H9 (cell line): ENCODE measurements at regions not wholly inside any gene's neighbourhood (a gene's known extent, or its start where the extent isn't known, plus 50 kb on each side); places are given as distances from the start of the nearest gene placed in this dataset.
"Not testable (repeated sequence)": the region's sequence is repeated elsewhere in the genome, so short reads cannot be mapped to it uniquely, and the experiment has no call there.

Source experiments
- DNase-seq: peaks from one replicate; pipeline ENCODE4 v3.0.0-alpha.2; 2017
- H2AFZ ChIP-seq: one replicate; pipeline ENCODE4 v1.6.1; 2013; ENCODE audit warnings: mild to moderate bottlenecking, low read length, control low read depth, moderate library complexity
- H2AK5ac ChIP-seq: 2 replicates; pipeline ENCODE4 v1.6.1; 2013; ENCODE audit warnings: low read length, control low read depth, mixed read lengths; ENCODE audit not compliant: insufficient read length
- H2BK120ac ChIP-seq: one replicate; pipeline ENCODE4 v1.6.1; 2013; ENCODE audit warnings: low read depth, mild to moderate bottlenecking, low read length, control low read depth, inconsistent platforms; ENCODE audit not compliant: poor library complexity, severe bottlenecking
- H2BK12ac ChIP-seq: 2 replicates; pipeline ENCODE4 v1.6.1; 2013; ENCODE audit warnings: low read length, control low read depth, mixed read lengths, low read depth; ENCODE audit not compliant: insufficient read length
- H2BK15ac ChIP-seq: 2 replicates; pipeline ENCODE4 v1.6.1; 2013; ENCODE audit warnings: low read depth, low read length, control low read depth
- H2BK20ac ChIP-seq: one replicate; pipeline ENCODE4 v1.6.1; 2013; ENCODE audit warnings: low read depth, mild to moderate bottlenecking, low read length, control low read depth, inconsistent platforms; ENCODE audit not compliant: poor library complexity, severe bottlenecking
- H2BK5ac ChIP-seq: 2 replicates; pipeline ENCODE4 v1.6.1; 2013; ENCODE audit warnings: low read length, control low read depth, mixed read lengths; ENCODE audit not compliant: insufficient read length
- H3K14ac ChIP-seq: 2 replicates; pipeline ENCODE4 v1.6.1; 2013; ENCODE audit warnings: low read length, control low read depth; ENCODE audit not compliant: insufficient read depth
- H3K18ac ChIP-seq: 2 replicates; pipeline ENCODE4 v1.6.1; 2013; ENCODE audit warnings: low read depth, mild to moderate bottlenecking, mixed read lengths, low read length, control low read depth; ENCODE audit not compliant: insufficient read length
- H3K23ac ChIP-seq: 2 replicates; pipeline ENCODE4 v1.6.1; 2013; ENCODE audit warnings: low read length, control low read depth, mixed read lengths, low read depth; ENCODE audit not compliant: insufficient read length
- H3K23me2 ChIP-seq: 2 replicates; pipeline ENCODE4 v1.6.1; 2013; ENCODE audit warnings: low read depth, mild to moderate bottlenecking, mixed read lengths, low read length, control low read depth; ENCODE audit not compliant: insufficient read length, poor library complexity, severe bottlenecking
- H3K27ac ChIP-seq: 2 replicates; pipeline ENCODE4 v1.5.1; 2013; ENCODE audit warnings: low read length, control low read depth, mixed read lengths, low read depth; ENCODE audit not compliant: insufficient read length
- H3K27me3 ChIP-seq: 2 replicates; pipeline ENCODE4 v1.6.1; 2013; ENCODE audit warnings: low read length, control low read depth, inconsistent platforms; ENCODE audit not compliant: insufficient read depth
- H3K4ac ChIP-seq: 2 replicates; pipeline ENCODE4 v1.6.1; 2013; ENCODE audit warnings: low read depth, mild to moderate bottlenecking, control low read depth, inconsistent platforms, low read length, moderate library complexity
- H3K4me1 ChIP-seq: 2 replicates; pipeline ENCODE4 v1.6.1; 2013; ENCODE audit warnings: low read length, control low read depth, inconsistent platforms; ENCODE audit not compliant: insufficient read depth
- H3K4me2 ChIP-seq: 2 replicates; pipeline ENCODE4 v1.6.1; 2013; ENCODE audit warnings: low read length, control low read depth, mixed read lengths; ENCODE audit not compliant: insufficient read length, insufficient read depth
- H3K56ac ChIP-seq: 2 replicates; pipeline ENCODE4 v1.6.1; 2013; ENCODE audit warnings: low read depth, mild to moderate bottlenecking, mixed read lengths, low read length, control low read depth; ENCODE audit not compliant: insufficient read length
- H3K79me1 ChIP-seq: 2 replicates; pipeline ENCODE4 v1.6.1; 2013; ENCODE audit warnings: low read depth, mild to moderate bottlenecking, moderate library complexity, low read length, control low read depth, inconsistent platforms; ENCODE audit not compliant: insufficient read depth, poor library complexity, severe bottlenecking
- H3K79me2 ChIP-seq: 2 replicates; pipeline ENCODE4 v1.6.1; 2013; ENCODE audit warnings: low read length, control low read depth, inconsistent platforms; ENCODE audit not compliant: insufficient read depth
- H3K9ac ChIP-seq: 2 replicates; pipeline ENCODE4 v1.6.1; 2013; ENCODE audit warnings: low read length, control low read depth, mixed read lengths; ENCODE audit not compliant: insufficient read length; ENCODE audit errors: extremely low read depth
- H3K9me3 ChIP-seq: one replicate; pipeline ENCODE4 v1.6.1; 2013; ENCODE audit warnings: low read depth, low read length, inconsistent platforms; ENCODE audit not compliant: control insufficient read depth
- H3T11ph ChIP-seq: one replicate; pipeline ENCODE4 v1.6.1; 2013; ENCODE audit warnings: mild to moderate bottlenecking, low read length, control low read depth, inconsistent platforms
- H4K20me1 ChIP-seq: one replicate; pipeline ENCODE4 v1.6.1; 2013; ENCODE audit not compliant: control insufficient read depth, insufficient read length, insufficient read depth
- H4K5ac ChIP-seq: 2 replicates; pipeline ENCODE4 v1.6.1; 2013; ENCODE audit warnings: low read depth, mild to moderate bottlenecking, mixed read lengths, low read length, control low read depth; ENCODE audit not compliant: insufficient read length
- H4K8ac ChIP-seq: replicated peaks from 2 replicates; pipeline ENCODE4 v1.6.1; 2013; ENCODE audit warnings: low read length, control low read depth, mixed read lengths, low read depth; ENCODE audit not compliant: insufficient read length
- H4K91ac ChIP-seq: 2 replicates; pipeline ENCODE4 v1.6.1; 2013; ENCODE audit warnings: low read depth, mild to moderate bottlenecking, moderate library complexity, mixed read lengths, low read length, control low read depth; ENCODE audit not compliant: insufficient read length
- H3K27ac Mint-ChIP-seq, 3 experiments: 2 replicates in 2 of 3; 3 replicates in 1 of 3; pipeline ENCODE4 v1.8.0; 2020 to 2021; ENCODE audit warnings: mixed read lengths in 3 of 3, mild to moderate bottlenecking in 1 of 3, moderate library complexity in 1 of 3
- H3K27me3 Mint-ChIP-seq: 2 replicates; pipeline ENCODE4 v1.8.0; 2021; ENCODE audit warnings: low read depth, mild to moderate bottlenecking, moderate library complexity, mixed read lengths
- H3K36me3 Mint-ChIP-seq, 3 experiments: 2 replicates in 2 of 3; 3 replicates in 1 of 3; pipeline ENCODE4 v1.8.0; 2020 to 2021; ENCODE audit warnings: low read depth in 3 of 3, mixed read lengths in 3 of 3; ENCODE audit not compliant: insufficient read depth in 1 of 3
- H3K4me1 Mint-ChIP-seq, 2 experiments: 2 replicates each; pipeline ENCODE4 v1.8.0; 2020; ENCODE audit warnings: mixed read lengths in 2 of 2
- H3K4me3 Mint-ChIP-seq, 2 experiments: 2 replicates in 1 of 2; 3 replicates in 1 of 2; pipeline ENCODE4 v1.8.0; 2020 to 2021; ENCODE audit warnings: mild to moderate bottlenecking in 2 of 2, mixed read lengths in 2 of 2, moderate library complexity in 1 of 2
- H3K9me3 Mint-ChIP-seq, 2 experiments: 2 replicates in 1 of 2; 3 replicates in 1 of 2; pipeline ENCODE4 v1.8.0; 2020; ENCODE audit warnings: mild to moderate bottlenecking in 2 of 2, mixed read lengths in 2 of 2, moderate library complexity in 1 of 2
- WGBS: extraction: QIAGEN DNeasy Blood & Tissue Kit; methylation state at CpG from one replicate; pipeline ENCODE4 v1.1.7; 2013; ENCODE audit warnings: missing lambda C conversion rate, low lambda C conversion rate, mixed read lengths; ENCODE audit not compliant: insufficient read length; ENCODE audit errors: extremely low coverage; 5-methylcytosine and 5-hydroxymethylcytosine counted together

DNA sequence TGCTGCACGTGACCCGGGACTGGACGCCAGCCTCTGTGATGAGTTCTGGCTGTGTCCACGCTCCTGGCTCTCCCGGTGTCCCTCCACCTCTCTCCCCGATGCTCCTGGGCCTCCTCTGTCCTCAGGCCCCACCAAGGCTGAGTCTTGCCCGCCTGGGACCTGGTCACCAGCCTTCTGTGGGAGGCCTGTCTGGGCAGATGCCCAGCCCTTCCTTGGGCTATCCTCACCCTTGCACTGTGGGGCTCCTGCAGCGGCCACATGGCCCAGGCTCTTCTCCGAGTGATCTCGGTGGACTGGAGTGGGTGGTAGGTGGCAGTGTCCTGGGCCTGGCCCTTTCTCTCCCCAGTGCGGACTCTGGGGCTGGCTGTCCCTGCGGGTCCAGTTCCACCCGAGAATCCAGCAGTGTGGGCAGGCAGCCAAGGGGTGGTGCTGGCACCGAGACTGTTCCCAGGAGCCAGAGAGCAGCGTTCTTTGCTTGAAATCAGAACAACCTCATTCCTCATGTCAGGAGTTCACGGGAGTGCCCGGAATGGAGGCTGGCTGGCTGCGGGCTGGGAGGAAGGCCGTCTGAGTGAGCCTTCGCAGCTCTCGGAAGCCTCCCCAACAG is 94.6 kb downstream of the TMEM121 start:
- not testable (repeated sequence) for H3T11ph ChIP-seq, H3K79me1 ChIP-seq, DNase-seq, H3K4me1 ChIP-seq, H3K27me3 ChIP-seq, H2AK5ac ChIP-seq, H3K4me3 Mint-ChIP-seq, H3K9ac ChIP-seq, H3K4me1 Mint-ChIP-seq, H2BK12ac ChIP-seq, H2BK120ac ChIP-seq, H4K8ac ChIP-seq, H4K91ac ChIP-seq, H2BK5ac ChIP-seq, H2AFZ ChIP-seq, H3K14ac ChIP-seq, H3K27ac Mint-ChIP-seq, H4K20me1 ChIP-seq, H3K4me2 ChIP-seq, H3K56ac ChIP-seq, H3K23ac ChIP-seq, H3K27ac ChIP-seq, H2BK15ac ChIP-seq, H3K4ac ChIP-seq, H3K18ac ChIP-seq, H3K23me2 ChIP-seq, H4K5ac ChIP-seq, H2BK20ac ChIP-seq, H3K79me2 ChIP-seq
- WGBS: no CpG with 5 or more reads among the region's 21 CpGs
- H3K27me3 Mint-ChIP-seq: peaks cover 18% of the 10 kb centered on the region
- H3K9me3 ChIP-seq: peaks cover 54% of the 10 kb centered on the region
- peaks cover 60 to 65% of the 10 kb centered on the region in 2 experiments for H3K9me3 Mint-ChIP-seq
- peaks cover 20 to 32% (median 23%) of the 10 kb centered on the region in 3 experiments for H3K36me3 Mint-ChIP-seq

DNA sequence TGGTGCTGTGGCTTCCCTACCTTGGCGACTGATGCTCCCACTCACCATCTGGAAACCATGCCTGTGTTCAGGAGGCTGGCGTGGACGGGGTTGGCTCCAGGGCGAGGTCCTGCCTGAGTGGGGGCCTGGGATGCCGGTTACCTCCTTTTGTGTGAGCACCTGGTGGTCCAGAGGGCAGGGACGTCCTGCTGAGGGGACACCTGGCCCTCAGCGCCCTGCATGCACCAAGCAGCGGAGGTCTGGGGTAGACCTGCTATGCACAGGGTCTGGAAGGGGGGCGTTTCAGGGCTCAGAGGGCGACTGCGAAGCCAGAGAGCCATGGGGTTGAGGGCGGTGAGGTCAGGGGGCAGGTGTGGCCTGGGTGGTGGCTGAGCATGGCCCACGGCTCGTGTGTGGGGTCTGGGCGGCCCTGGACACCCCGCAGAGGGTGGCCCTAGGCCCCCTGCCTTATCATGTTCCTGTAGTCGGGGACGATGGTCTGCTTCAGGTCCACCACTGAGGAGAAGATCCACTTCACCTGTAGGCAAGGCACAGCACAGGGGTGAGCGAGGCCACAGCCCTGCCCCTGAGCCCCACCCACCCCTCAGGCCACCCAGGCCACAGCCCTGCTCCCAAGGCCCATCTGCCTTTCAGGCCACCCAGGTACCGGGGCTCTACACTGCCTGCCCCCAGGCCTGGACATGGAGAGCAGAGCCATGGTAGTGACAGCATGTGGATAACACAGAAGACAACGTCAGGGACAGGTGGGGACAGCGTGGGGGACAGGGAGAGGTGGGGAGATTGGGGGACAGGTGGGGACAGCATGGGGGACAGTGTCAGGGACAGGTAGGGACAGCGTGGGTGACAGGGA is 95.3 kb downstream of the TMEM121 start:
- not testable (repeated sequence) for H4K8ac ChIP-seq, H3K4ac ChIP-seq, H3K4me1 Mint-ChIP-seq, H3K79me2 ChIP-seq, H2BK120ac ChIP-seq, H3K14ac ChIP-seq, H3K56ac ChIP-seq, H2BK12ac ChIP-seq, H3K27me3 ChIP-seq, H3K18ac ChIP-seq, H4K91ac ChIP-seq, H2BK20ac ChIP-seq, H3K23me2 ChIP-seq, H3K9ac ChIP-seq, H3K79me1 ChIP-seq, H3T11ph ChIP-seq, H3K4me3 Mint-ChIP-seq, H2AFZ ChIP-seq, H4K5ac ChIP-seq, H2AK5ac ChIP-seq, H3K27ac ChIP-seq, H4K20me1 ChIP-seq, H3K23ac ChIP-seq, H2BK15ac ChIP-seq, H3K4me2 ChIP-seq, H2BK5ac ChIP-seq, H3K27ac Mint-ChIP-seq, H3K4me1 ChIP-seq
- Mint-ChIP-seq H3K9me3 (peaks cover 53 to 58% of the 10 kb centered on the region in 2 experiments), H3K36me3 (peaks cover 19 to 28% (median 22%) of the 10 kb centered on the region in 3 experiments), H3K27me3 (peaks cover 18% of the 10 kb centered on the region)
- no CpG with 5 or more reads among the region's 23 CpGs for WGBS
- peaks cover 47% of the 10 kb centered on the region for H3K9me3 ChIP-seq
- DNase-seq: peak; percentile 16
